ENCODE measurements at regions not wholly inside any gene's neighbourhood (a gene's known extent, or its start where the extent isn't known, plus 50 kb on each side); places are given as distances from the start of the nearest gene placed in this dataset.

DNA sequence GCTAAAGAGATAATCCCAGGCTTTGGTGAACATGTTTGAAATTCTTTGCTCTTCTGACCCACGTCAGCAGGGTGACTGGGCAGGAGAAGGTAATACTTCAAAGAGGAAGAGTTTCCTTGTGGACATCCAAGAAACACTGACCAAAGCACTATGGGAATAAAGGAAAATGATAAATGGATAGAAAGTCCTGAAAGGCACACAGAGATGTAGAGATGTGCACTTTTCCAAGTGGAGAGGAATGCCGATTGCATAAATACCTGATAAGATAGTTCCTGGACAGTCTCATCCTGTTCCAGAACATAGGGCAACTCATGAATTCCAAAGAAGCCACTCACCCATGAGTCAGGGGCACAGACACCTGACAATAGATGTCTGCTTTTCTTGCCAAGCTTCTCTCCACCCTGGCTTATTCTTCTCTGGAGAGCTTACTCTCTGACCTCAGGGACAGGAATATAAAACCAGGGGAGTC, 191.3 kb upstream of the FOXA2 start:
- TF ChIP-seq ZFX (IDR thresholded peaks at IDR 0.05; ENCODE audit: borderline replicate concordance) = no peak
- TF ChIP-seq, protein P1, sequence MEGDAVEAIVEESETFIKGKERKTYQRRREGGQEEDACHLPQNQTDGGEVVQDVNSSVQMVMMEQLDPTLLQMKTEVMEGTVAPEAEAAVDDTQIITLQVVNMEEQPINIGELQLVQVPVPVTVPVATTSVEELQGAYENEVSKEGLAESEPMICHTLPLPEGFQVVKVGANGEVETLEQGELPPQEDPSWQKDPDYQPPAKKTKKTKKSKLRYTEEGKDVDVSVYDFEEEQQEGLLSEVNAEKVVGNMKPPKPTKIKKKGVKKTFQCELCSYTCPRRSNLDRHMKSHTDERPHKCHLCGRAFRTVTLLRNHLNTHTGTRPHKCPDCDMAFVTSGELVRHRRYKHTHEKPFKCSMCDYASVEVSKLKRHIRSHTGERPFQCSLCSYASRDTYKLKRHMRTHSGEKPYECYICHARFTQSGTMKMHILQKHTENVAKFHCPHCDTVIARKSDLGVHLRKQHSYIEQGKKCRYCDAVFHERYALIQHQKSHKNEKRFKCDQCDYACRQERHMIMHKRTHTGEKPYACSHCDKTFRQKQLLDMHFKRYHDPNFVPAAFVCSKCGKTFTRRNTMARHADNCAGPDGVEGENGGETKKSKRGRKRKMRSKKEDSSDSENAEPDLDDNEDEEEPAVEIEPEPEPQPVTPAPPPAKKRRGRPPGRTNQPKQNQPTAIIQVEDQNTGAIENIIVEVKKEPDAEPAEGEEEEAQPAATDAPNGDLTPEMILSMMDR (IDR thresholded peaks at IDR 0.05) = no peak
- H3K27ac ChIP-seq = no peak overlapping the region

DNA sequence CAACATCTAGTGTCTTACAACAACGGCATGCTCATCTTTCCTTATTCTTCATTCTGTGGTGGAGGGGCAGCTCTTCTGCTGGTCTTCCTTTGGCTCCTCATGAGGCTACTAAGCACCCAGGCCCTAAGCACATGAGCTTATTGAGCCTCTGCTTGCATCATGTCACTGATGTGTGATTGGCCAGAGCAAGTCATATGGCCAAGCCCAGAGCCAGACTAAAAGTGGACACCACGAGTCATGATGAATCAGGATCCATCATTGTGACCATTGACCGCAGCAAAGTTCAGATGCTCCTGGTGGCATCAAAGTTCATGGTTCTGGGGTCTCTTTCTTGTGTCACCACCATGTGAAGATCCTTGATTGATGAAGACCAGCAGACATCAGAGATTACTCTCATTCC, 192.0 kb upstream of the FOXA2 start:
- TF ChIP-seq, protein P1 (IDR thresholded peaks at IDR 0.05) = no peak
- no peak for TF ChIP-seq ZFX (IDR thresholded peaks at IDR 0.05; ENCODE audit: borderline replicate concordance)
- H3K27ac ChIP-seq = no peak overlapping the region

DNA sequence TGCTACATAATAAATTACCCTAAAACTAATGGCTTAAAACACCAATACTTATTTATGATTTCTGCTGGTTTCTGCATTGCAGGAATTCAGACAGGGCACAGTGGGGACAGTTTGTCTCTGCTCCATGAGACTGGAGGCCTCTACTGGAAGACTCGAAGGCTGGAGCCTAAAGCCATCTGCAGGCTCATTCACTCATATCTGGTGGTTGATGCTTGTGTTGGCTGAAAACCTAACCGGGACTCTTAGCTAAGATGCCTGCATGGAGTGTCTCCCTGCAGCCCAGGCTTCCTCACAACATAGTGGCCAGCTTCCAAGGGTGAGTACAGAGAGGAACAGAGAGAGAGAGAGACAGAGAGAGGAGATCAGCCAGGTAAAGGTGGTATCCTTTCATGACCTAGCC, 195.5 kb upstream of the FOXA2 start:
- TF ChIP-seq ZFX (IDR thresholded peaks at IDR 0.05; ENCODE audit: borderline replicate concordance) = no peak
- TF ChIP-seq, protein P1 (IDR thresholded peaks at IDR 0.05) = no peak
- H3K27ac ChIP-seq = no peak overlapping the region

DNA sequence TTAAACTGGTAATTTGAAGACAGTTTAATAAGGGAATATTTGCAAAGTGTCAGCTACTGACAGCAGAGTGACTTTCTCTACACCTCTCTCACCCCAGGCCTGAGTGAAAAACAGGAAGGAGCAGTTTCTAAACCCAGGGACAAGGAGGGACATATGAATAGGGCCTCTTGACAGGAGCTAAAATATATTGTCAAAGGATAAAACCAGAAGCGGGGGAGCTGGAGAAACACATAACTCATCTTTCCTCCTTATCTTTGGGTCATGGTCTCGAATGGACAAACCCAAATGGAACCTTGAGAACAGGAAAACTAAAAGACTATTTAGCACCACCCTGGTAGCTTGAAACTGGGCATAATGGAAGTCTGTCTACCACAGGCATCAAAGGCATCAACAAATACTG, 197.5 kb upstream of the FOXA2 start:
- H3K27ac ChIP-seq = no peak overlapping the region
- TF ChIP-seq, protein P1 (IDR thresholded peaks at IDR 0.05) = no peak
- no peak for TF ChIP-seq ZFX (IDR thresholded peaks at IDR 0.05; ENCODE audit: borderline replicate concordance)

DNA sequence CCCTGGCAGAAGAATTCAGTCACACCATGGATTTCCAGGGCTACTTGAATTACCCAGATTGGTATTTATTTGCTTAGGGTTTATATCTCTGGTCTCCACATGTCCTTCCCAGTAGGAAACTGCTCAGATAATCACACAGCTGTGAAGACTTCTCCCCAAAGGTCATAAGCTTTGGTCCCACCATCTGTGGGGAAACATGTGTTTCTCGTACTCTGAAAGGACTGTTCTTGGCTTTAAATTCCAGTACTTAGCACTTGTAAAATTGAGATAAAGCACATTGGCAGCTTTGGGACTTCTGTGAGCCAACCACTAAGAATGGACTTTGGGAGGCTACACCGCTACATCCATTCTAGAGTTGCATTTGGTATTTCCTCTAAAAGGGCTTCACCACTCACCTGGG, 205.3 kb upstream of the FOXA2 start:
- TF ChIP-seq, protein P1 (IDR thresholded peaks at IDR 0.05) = no peak
- TF ChIP-seq ZFX (IDR thresholded peaks at IDR 0.05; ENCODE audit: borderline replicate concordance) = no peak

DNA sequence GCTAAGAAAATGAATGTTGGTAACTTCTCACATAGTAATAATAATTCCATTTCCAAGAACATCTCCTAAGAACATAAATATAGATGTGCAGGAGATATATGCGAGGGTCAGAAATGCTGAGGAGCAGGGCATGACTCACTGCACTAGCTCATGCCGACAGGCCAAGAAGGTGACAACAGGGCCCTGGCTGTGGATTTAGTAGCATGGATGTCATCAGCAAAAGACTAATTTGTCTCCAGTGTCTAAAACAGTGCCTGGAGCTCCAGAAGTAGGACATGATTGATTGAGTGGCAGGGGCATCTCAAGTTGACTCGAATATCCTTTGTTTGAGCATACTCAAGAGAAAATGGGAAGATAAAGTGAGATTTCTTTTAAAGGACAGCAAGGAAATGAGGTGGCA, 207.0 kb upstream of the FOXA2 start:
- TF ChIP-seq, protein P1 (IDR thresholded peaks at IDR 0.05) = no peak
- TF ChIP-seq ZFX (IDR thresholded peaks at IDR 0.05; ENCODE audit: borderline replicate concordance) = no peak
- H3K27ac ChIP-seq = no peak overlapping the region

More for the DNA sequence above, 205.3 kb upstream of the FOXA2 start:
- H3K27ac ChIP-seq = no peak overlapping the region

DNA sequence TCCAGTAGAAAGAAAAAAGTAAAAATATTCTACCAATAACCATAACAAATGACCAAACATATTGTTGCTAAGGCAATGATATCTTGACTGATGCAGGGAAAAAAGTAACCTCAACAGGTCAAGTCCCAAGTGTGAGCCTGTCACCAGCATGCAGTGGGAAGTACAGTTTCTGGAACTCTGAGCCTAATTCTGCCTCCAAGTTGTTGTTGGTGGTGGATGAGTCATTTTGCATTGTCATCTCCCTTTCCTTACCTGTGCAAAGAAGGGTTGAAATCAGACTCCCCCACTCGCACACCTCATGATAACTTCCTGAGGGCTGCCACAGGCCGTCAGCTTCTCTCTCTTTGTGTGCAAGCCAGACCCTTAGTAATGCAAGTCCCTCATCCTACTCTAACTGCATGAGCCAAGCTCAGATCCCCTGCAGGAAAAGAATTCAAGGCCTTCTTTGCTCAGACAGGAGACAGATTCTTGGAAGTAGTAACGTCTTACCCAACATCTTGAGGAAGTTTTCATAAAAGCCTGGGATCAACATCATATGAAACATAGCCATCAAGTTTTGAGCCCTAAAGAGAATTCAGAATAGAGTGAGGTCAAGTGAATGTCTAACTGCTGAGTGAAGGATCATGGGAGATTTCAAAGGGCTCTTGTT, 207.6 kb upstream of the FOXA2 start:
- no peak for TF ChIP-seq ZFX (IDR thresholded peaks at IDR 0.05; ENCODE audit: borderline replicate concordance)
- TF ChIP-seq, protein P1 (IDR thresholded peaks at IDR 0.05) = no peak
- H3K27ac ChIP-seq = no peak overlapping the region
